ENCODE measurements at regions not wholly inside any gene's neighbourhood (a gene's known extent, or its start where the extent isn't known, plus 50 kb on each side); places are given as distances from the start of the nearest gene placed in this dataset.
"Not testable (repeated sequence)": the region's sequence is repeated elsewhere in the genome, so short reads cannot be mapped to it uniquely, and the experiment has no call there.

DNA sequence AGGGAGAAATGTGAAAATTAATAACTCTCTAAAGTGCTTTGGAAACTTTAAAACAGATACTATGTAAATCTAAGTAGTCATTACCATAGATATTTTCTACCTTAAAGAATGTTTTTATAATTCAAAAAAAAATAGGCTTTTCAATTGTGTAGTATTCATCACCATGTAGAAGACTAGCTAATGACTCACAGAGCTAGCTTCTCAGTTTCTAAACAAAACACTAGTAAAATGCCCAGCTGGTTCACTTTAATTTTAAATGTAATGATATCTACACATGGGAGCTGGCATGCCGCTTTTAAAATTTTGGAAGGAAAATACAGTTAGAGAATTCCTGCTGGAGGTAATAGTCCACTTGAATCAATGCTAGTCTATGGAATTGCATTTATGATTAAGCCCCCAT, 509.8 kb downstream of the CSNK1G3 start:
- H3K4me1 ChIP-seq: no peaks in the 10 kb centered on the region
- H3K27me3 ChIP-seq: no peaks in the 10 kb centered on the region
- intact Hi-C loops (cut with DNase I; ENCODE audit: low total_unique reads): no loop called here
- peaks cover 0 to 3% of the 10 kb centered on the region in 2 donors for H3K9me3 ChIP-seq
- no peak overlapping the region for H3K4me3 ChIP-seq
- TF ChIP-seq, protein P1, sequence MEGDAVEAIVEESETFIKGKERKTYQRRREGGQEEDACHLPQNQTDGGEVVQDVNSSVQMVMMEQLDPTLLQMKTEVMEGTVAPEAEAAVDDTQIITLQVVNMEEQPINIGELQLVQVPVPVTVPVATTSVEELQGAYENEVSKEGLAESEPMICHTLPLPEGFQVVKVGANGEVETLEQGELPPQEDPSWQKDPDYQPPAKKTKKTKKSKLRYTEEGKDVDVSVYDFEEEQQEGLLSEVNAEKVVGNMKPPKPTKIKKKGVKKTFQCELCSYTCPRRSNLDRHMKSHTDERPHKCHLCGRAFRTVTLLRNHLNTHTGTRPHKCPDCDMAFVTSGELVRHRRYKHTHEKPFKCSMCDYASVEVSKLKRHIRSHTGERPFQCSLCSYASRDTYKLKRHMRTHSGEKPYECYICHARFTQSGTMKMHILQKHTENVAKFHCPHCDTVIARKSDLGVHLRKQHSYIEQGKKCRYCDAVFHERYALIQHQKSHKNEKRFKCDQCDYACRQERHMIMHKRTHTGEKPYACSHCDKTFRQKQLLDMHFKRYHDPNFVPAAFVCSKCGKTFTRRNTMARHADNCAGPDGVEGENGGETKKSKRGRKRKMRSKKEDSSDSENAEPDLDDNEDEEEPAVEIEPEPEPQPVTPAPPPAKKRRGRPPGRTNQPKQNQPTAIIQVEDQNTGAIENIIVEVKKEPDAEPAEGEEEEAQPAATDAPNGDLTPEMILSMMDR (IDR thresholded peaks at IDR 0.05): no peak
- no peak for TF ChIP-seq POLR2A (IDR thresholded peaks at IDR 0.05)
- H3K36me3 ChIP-seq: no peaks in the 10 kb centered on the region
- H3K27ac ChIP-seq: no peak overlapping the region
- no peak for DNase-seq

- peaks cover 0 to 3% of the 10 kb centered on the region in 2 donors for H3K9me3 ChIP-seq
- H3K4me1 ChIP-seq: no peaks in the 10 kb centered on the region
- H3K36me3 ChIP-seq: no peaks in the 10 kb centered on the region
- H3K27ac ChIP-seq: no peak overlapping the region
- no peak for TF ChIP-seq POLR2A (IDR thresholded peaks at IDR 0.05)
- TF ChIP-seq, protein P1 (IDR thresholded peaks at IDR 0.05): no peak
- no peaks in the 10 kb centered on the region for H3K27me3 ChIP-seq
- H3K4me3 ChIP-seq: no peak overlapping the region
- no peak for DNase-seq
- intact Hi-C loops (cut with DNase I; ENCODE audit: low total_unique reads): no loop called here
Measured at GRCh38 chr5:124021066-124021641, 509.2 kb downstream of the CSNK1G3 start.

DNA sequence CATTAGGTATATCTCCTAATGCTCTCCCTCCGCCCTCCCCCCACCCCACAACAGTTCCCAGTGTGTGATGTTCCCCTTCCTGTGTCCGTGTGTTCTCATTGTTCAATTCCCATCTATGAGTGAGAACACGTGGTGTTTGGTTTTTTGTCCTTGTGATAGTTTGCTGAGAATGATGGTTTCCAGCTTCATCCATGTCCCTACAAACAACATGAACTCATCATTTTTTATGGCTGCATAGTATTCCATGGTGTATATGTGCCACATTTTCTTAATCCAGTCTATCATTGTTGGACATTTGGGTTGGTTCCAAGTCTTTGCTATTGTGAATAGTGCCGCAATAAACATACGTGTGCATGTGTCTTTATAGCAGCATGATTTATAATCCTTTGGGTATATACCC, 505.3 kb downstream of the CSNK1G3 start:
- H3K36me3 ChIP-seq; DNase-seq; H3K4me3 ChIP-seq; intact Hi-C loops (cut with DNase I; ENCODE audit: low total_unique reads); H3K27ac ChIP-seq; H3K4me1 ChIP-seq; H3K27me3 ChIP-seq; H3K9me3 ChIP-seq: not testable (repeated sequence)

DNA sequence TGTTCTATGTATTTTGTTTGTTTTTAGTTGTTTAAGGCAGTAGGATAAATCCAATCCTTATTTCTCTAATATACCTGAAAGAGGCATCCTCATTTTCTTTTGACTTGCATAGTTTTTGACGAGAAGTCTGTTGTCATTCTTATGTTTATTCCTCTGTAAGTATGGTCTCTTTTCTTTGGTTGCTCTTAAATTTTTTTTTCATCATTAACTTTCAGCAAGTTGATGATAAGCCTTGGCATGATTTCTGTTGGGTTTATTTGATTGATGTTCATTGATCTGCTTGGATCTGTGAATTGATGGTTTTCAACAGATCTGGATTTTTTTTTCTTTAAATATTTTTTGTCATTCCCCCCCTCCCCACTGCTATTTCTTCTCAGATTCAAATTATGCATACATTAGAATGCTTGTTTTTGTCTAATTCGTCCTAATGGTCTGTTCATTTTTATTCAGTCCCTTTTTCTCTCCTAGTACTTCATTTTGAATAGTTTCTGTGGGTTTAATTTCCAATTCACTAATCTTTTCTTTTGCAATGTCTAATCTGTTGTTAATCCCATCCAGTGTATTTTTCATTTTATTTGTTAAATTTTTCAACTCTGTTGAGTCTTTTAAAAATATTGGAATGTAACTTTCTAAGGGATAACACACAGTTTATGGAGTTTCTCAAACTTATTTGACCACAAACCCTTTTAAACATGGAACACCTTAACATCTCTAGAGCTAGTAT, 495.9 kb downstream of the CSNK1G3 start:
- intact Hi-C loops (cut with DNase I; ENCODE audit: low total_unique reads): no loop called here
- H3K9me3 ChIP-seq: peaks cover 0 to 11% of the 10 kb centered on the region in 2 donors

GRCh38 chr5:124001036-124001615, 489.1 kb downstream of the CSNK1G3 start:
- intact Hi-C loops (cut with DNase I; ENCODE audit: low total_unique reads): no loop called here

More for the DNA sequence above, 495.9 kb downstream of the CSNK1G3 start:
- no peaks in the 10 kb centered on the region for H3K36me3 ChIP-seq
- H3K4me3 ChIP-seq: no peak overlapping the region
- DNase-seq: no peak
- TF ChIP-seq POLR2A (IDR thresholded peaks at IDR 0.05): no peak
- TF ChIP-seq, protein P1 (IDR thresholded peaks at IDR 0.05): no peak
- no peak overlapping the region for H3K27ac ChIP-seq
- no peaks in the 10 kb centered on the region for H3K4me1 ChIP-seq
- no peaks in the 10 kb centered on the region for H3K27me3 ChIP-seq

More at GRCh38 chr5:124001036-124001615, 489.1 kb downstream of the CSNK1G3 start:
- H3K27me3 ChIP-seq: no peaks in the 10 kb centered on the region
- no peak overlapping the region for H3K4me3 ChIP-seq
- H3K9me3 ChIP-seq: no peaks in the 10 kb centered on the region
- no peak for DNase-seq
- no peaks in the 10 kb centered on the region for H3K4me1 ChIP-seq
- no peak overlapping the region for H3K27ac ChIP-seq
- H3K36me3 ChIP-seq: no peaks in the 10 kb centered on the region
- no peak for TF ChIP-seq POLR2A (IDR thresholded peaks at IDR 0.05)
- TF ChIP-seq, protein P1 (IDR thresholded peaks at IDR 0.05): no peak

Data from uterus (tissue), 3 donors.